Natural killer cell (primary cell): ENCODE measurements at regions not wholly inside any gene's neighbourhood (a gene's known extent, or its start where the extent isn't known, plus 50 kb on each side); places are given as distances from the start of the nearest gene placed in this dataset.

ENCODE experiments used
- ATAC-seq, 3 donors: fragments of 150-1000 bp in 2 of 3; fragments of 200-7000 bp in 1 of 3; cut with Tn5 transposase; 1 replicate in 1 of 3; 2 replicates in 2 of 3; pipeline ENCODE4 v1.10.0; 2021; ENCODE audit warnings: mild to moderate bottlenecking in 2 of 3, moderate library complexity in 2 of 3
- DNase-seq, 2 donors: peaks; one replicate each; pipeline versions ENCODE4 v3.0.0 to v3.0.0-alpha.2; 2013 to 2021; ENCODE audit warnings: mixed read lengths in 1 of 2
- H3K27ac ChIP-seq: one replicate; pipeline ENCODE4 v1.5.1; 2013; ENCODE audit warnings: mild to moderate bottlenecking, low read length
- H3K27me3 ChIP-seq: one replicate; pipeline ENCODE4 v1.6.1; 2013; ENCODE audit warnings: low read length; ENCODE audit not compliant: control insufficient read depth, insufficient read depth
- H3K36me3 ChIP-seq: one replicate; pipeline ENCODE4 v1.6.1; 2013; ENCODE audit warnings: low read length; ENCODE audit not compliant: control insufficient read depth, insufficient read depth
- H3K4me1 ChIP-seq: one replicate; pipeline ENCODE4 v1.6.1; 2013; ENCODE audit warnings: low read length; ENCODE audit not compliant: control insufficient read depth, insufficient read depth
- H3K4me3 ChIP-seq: one replicate; pipeline ENCODE4 v1.5.1; 2013; ENCODE audit warnings: low read length
- H3K9me3 ChIP-seq: one replicate; pipeline ENCODE4 v1.6.1; 2013; ENCODE audit warnings: low read length; ENCODE audit not compliant: control insufficient read depth, insufficient read depth
- H3K27ac Mint-ChIP-seq, 2 donors: one replicate each; pipeline ENCODE4 v1.8.0; 2022; ENCODE audit warnings: mild to moderate bottlenecking in 2 of 2, mixed read lengths in 2 of 2, moderate library complexity in 1 of 2
- H3K27me3 Mint-ChIP-seq, 2 donors: one replicate each; pipeline ENCODE4 v1.8.0; 2022; ENCODE audit warnings: low read depth in 2 of 2, mixed read lengths in 2 of 2
- H3K36me3 Mint-ChIP-seq: one replicate; pipeline ENCODE4 v1.8.0; 2022; ENCODE audit warnings: mixed read lengths
- H3K4me1 Mint-ChIP-seq, 2 donors: one replicate each; pipeline ENCODE4 v1.8.0; 2022; ENCODE audit warnings: mixed read lengths in 2 of 2
- H3K4me3 Mint-ChIP-seq: one replicate; pipeline ENCODE4 v1.8.0; 2022; ENCODE audit warnings: mild to moderate bottlenecking, moderate library complexity, mixed read lengths
- H3K9me3 Mint-ChIP-seq, 2 donors: one replicate each; pipeline ENCODE4 v1.8.0; 2022; ENCODE audit warnings: mixed read lengths in 2 of 2
- CTCF ChIP-seq: fragments of 200-600 bp; IDR thresholded peaks from one replicate; pipeline ENCODE4 v1.8.0; 2022; ENCODE audit warnings: antibody characterized with exemption
- WGBS: methylation state at CpG from one replicate; pipeline ENCODE4 v1.1.7; 2013; ENCODE audit warnings: missing lambda C conversion rate; ENCODE audit not compliant: insufficient coverage; 5-methylcytosine and 5-hydroxymethylcytosine counted together
- intact Hi-C: fragments of 100-400 bp; cut with micrococcal nuclease; formaldehyde crosslinking; loops from one replicate; pipeline ENCODE4 v1.14.2; 2022

GRCh38 chr2:144629935-144630334 is 110.0 kb upstream of the ZEB2 start:
- peaks cover 0 to 14% of the 10 kb centered on the region in 2 donors for H3K27me3 Mint-ChIP-seq
- intact Hi-C loops = no loop called here
- Histone ChIP-seq H3K27me3 (no peaks in the 10 kb centered on the region), H3K9me3 (no peaks in the 10 kb centered on the region), H3K4me3 (no peak overlapping the region), H3K36me3 (no peaks in the 10 kb centered on the region), H3K27ac (no peak overlapping the region), H3K4me1 (no peaks in the 10 kb centered on the region)
- H3K27ac Mint-ChIP-seq = no peak overlapping the region
- ATAC-seq = no peak
- DNase-seq = no peak
- no peak overlapping the region for H3K4me3 Mint-ChIP-seq
- peaks cover 30% of the 10 kb centered on the region for H3K36me3 Mint-ChIP-seq
- H3K4me1 Mint-ChIP-seq = peaks cover 24 to 33% of the 10 kb centered on the region in 2 donors
- no peaks in the 10 kb centered on the region for H3K9me3 Mint-ChIP-seq
- TF ChIP-seq CTCF = no peak

- Histone ChIP-seq H3K9me3 (no peaks in the 10 kb centered on the region), H3K4me1 (no peaks in the 10 kb centered on the region), H3K27ac (no peak overlapping the region), H3K36me3 (no peaks in the 10 kb centered on the region), H3K27me3 (no peaks in the 10 kb centered on the region), H3K4me3 (no peak overlapping the region)
- DNase-seq (no peak), ATAC-seq (no peak)
- H3K36me3 Mint-ChIP-seq = peaks cover 18% of the 10 kb centered on the region
- peaks cover 27 to 34% of the 10 kb centered on the region in 2 donors for H3K4me1 Mint-ChIP-seq
- intact Hi-C loops = no loop called here
- no peak overlapping the region for H3K4me3 Mint-ChIP-seq
- H3K27me3 Mint-ChIP-seq = peaks cover 0 to 14% of the 10 kb centered on the region in 2 donors
- TF ChIP-seq CTCF = no peak
- H3K9me3 Mint-ChIP-seq = no peaks in the 10 kb centered on the region
- no peak overlapping the region for H3K27ac Mint-ChIP-seq
Observed at GRCh38 chr2:144628566-144628965, 108.6 kb upstream of the ZEB2 start.

DNA sequence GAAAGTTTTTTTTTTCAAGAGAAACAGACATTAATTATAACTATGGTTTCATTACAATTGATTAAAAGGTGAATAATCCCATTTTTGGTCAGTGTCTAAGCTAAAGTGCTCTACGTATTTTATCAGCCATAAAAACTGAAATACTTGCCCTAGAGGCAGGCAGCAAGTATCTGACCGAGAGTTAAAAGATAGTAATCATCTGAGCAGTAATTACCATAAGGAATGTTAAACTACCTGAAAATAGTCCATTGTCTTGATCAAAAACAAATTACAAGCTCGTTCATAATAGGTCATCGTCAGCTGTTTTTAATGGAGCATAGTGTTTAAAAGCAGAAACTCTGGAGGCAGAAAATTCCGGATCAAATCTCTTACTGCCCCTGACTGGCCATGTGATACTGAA is 105.7 kb upstream of the ZEB2 start:
- Mint-ChIP-seq H3K4me1 (peaks cover 28 to 46% of the 10 kb centered on the region in 2 donors), H3K36me3 (peaks cover 23% of the 10 kb centered on the region), H3K27ac (no peak overlapping the region), H3K27me3 (peaks cover 0 to 14% of the 10 kb centered on the region in 2 donors), H3K9me3 (peaks cover 0 to 5% of the 10 kb centered on the region in 2 donors), H3K4me3 (no peak overlapping the region)
- no peaks in the 10 kb centered on the region for H3K27me3 ChIP-seq
- no peak for TF ChIP-seq CTCF
- H3K27ac ChIP-seq = no peak overlapping the region
- ATAC-seq (no peak), DNase-seq (no peak)
- intact Hi-C loops = no loop called here
- no peaks in the 10 kb centered on the region for H3K4me1 ChIP-seq
- no peak overlapping the region for H3K4me3 ChIP-seq
- no peaks in the 10 kb centered on the region for H3K9me3 ChIP-seq
- no peaks in the 10 kb centered on the region for H3K36me3 ChIP-seq
- 97% methylated on average over 5 of the region's 5 CpGs for WGBS

GRCh38 chr2:144625226-144625625 is 105.3 kb upstream of the ZEB2 start:
- no peaks in the 10 kb centered on the region for H3K4me1 ChIP-seq
- TF ChIP-seq CTCF = no peak
- H3K4me3 Mint-ChIP-seq = no peak overlapping the region
- H3K4me1 Mint-ChIP-seq = peaks cover 27 to 42% of the 10 kb centered on the region in 2 donors
- H3K9me3 Mint-ChIP-seq = peaks cover 0 to 5% of the 10 kb centered on the region in 2 donors
- H3K27me3 Mint-ChIP-seq = peaks cover 0 to 14% of the 10 kb centered on the region in 2 donors
- H3K27ac Mint-ChIP-seq = no peak overlapping the region
- no peaks in the 10 kb centered on the region for H3K36me3 ChIP-seq
- 50% methylated on average over 2 of the region's 3 CpGs for WGBS
- no peak overlapping the region for H3K4me3 ChIP-seq
- H3K27me3 ChIP-seq = no peaks in the 10 kb centered on the region
- intact Hi-C loops = no loop called here
- ATAC-seq = no peak
- no peaks in the 10 kb centered on the region for H3K9me3 ChIP-seq
- H3K27ac ChIP-seq = no peak overlapping the region
- no peak for DNase-seq
- H3K36me3 Mint-ChIP-seq = peaks cover 23% of the 10 kb centered on the region
